Common myeloid progenitor, CD34-positive (primary cell): ENCODE measurements at regions not wholly inside any gene's neighbourhood (a gene's known extent, or its start where the extent isn't known, plus 50 kb on each side); places are given as distances from the start of the nearest gene placed in this dataset.

Source experiments
- CTCF ChIA-PET: fragments of 350-600 bp; sonication (Branson Sonifier 250); formaldehyde crosslinking; loops from one replicate; lab custom pipeline; 2021; ENCODE audit warnings: antibody characterized with exemption; lab: Charles Lee
- POLR2A ChIA-PET: fragments of 350-600 bp; sonication (Branson Sonifier 250); formaldehyde crosslinking; loops from one replicate; lab custom pipeline; 2021; ENCODE audit warnings: antibody characterized with exemption; lab: Charles Lee
- DNase-seq, 3 donors: peaks; one replicate each; pipeline versions ENCODE4 v3.0.0 to v3.0.0-alpha.2; 2013
- H3K27ac ChIP-seq, 2 experiments: 1 replicate in 1 of 2; 2 replicates in 1 of 2; pipeline ENCODE4 v1.7.0; 2013; ENCODE audit warnings: inconsistent platforms in 2 of 2, low read length in 2 of 2, mild to moderate bottlenecking in 2 of 2, low read depth in 1 of 2, moderate library complexity in 1 of 2; ENCODE audit not compliant: severe bottlenecking in 2 of 2, insufficient read depth in 1 of 2, poor library complexity in 1 of 2
- H3K27me3 ChIP-seq, 5 experiments: replicated peaks in 2 of 5; 1 replicate in 3 of 5; 2 replicates in 2 of 5; pipeline versions ENCODE4 v1.6.1 to v1.7.0; 2013; ENCODE audit warnings: low read length in 4 of 5, mild to moderate bottlenecking in 2 of 5, moderate library complexity in 2 of 5, inconsistent platforms in 1 of 5; ENCODE audit not compliant: insufficient read depth in 5 of 5, control insufficient read depth in 4 of 5
- H3K36me3 ChIP-seq, 4 experiments: 1 replicate in 2 of 4; 2 replicates in 2 of 4; pipeline versions ENCODE4 v1.6.1 to v1.7.0; 2013; ENCODE audit warnings: low read length in 3 of 4, control low read depth in 1 of 4, mild to moderate bottlenecking in 1 of 4; ENCODE audit not compliant: control insufficient read depth in 4 of 4, insufficient read depth in 4 of 4
- H3K4me1 ChIP-seq, 4 experiments: 1 replicate in 3 of 4; 2 replicates in 1 of 4; pipeline versions ENCODE4 v1.6.1 to v1.7.1; 2013; ENCODE audit warnings: low read length in 3 of 4, mild to moderate bottlenecking in 3 of 4, control low read depth in 1 of 4, inconsistent platforms in 1 of 4, moderate library complexity in 1 of 4; ENCODE audit not compliant: control insufficient read depth in 4 of 4, insufficient read depth in 4 of 4; ENCODE audit errors: control extremely low read depth in 1 of 4
- H3K4me3 ChIP-seq, 7 experiments: 1 replicate in 4 of 7; 2 replicates in 3 of 7; pipeline versions ENCODE4 v1.5.1 to v1.7.0; 2013; ENCODE audit warnings: mild to moderate bottlenecking in 7 of 7, low read length in 6 of 7, moderate library complexity in 6 of 7, inconsistent platforms in 2 of 7, low read depth in 2 of 7, control low read depth in 1 of 7; ENCODE audit not compliant: insufficient read depth in 4 of 7, control insufficient read depth in 1 of 7; ENCODE audit errors: extremely low read depth in 1 of 7
- H3K9me3 ChIP-seq, 5 experiments: 1 replicate in 4 of 5; 2 replicates in 1 of 5; pipeline versions ENCODE4 v1.6.1 to v1.7.1; 2013; ENCODE audit warnings: low read length in 4 of 5, mild to moderate bottlenecking in 2 of 5, inconsistent platforms in 1 of 5, low read depth in 1 of 5, moderate library complexity in 1 of 5; ENCODE audit not compliant: control insufficient read depth in 4 of 5, insufficient read depth in 2 of 5; ENCODE audit errors: control extremely low read depth in 1 of 5
- WGBS: methylation state at CpG from one replicate; pipeline ENCODE4 v1.1.5; 2013; ENCODE audit not compliant: insufficient coverage; 5-methylcytosine and 5-hydroxymethylcytosine counted together

DNA sequence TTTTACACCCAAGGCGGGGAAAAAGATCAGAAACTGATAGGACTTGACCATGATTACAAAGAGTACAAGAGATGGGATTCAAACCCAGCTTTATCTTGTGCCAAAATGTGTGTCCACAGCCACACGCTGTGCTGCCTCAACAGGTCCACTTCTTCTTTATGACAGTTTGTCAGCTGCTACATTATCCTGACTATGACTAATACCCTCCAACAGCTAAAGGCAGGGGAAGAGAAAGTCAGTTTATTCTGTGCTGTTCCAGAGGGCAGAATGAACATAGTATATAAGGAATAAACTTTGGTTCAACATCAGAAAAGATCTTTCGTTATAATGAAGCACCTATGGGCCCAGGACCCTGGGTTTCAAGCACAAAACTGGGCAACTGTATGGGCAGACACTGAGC is 668.2 kb upstream of the TENM4 start:
- Histone ChIP-seq H3K27ac (no peak overlapping the region), H3K9me3 (no peaks in the 10 kb centered on the region), H3K36me3 (no peaks in the 10 kb centered on the region), H3K27me3 (no peaks in the 10 kb centered on the region), H3K4me3 (no peak overlapping the region), H3K4me1 (no peaks in the 10 kb centered on the region)
- POLR2A ChIA-PET, result no interaction called here
- CTCF ChIA-PET, result no interaction called here
- no peak for DNase-seq
- 100% methylated on average over 1 of the region's 3 CpGs for WGBS

DNA sequence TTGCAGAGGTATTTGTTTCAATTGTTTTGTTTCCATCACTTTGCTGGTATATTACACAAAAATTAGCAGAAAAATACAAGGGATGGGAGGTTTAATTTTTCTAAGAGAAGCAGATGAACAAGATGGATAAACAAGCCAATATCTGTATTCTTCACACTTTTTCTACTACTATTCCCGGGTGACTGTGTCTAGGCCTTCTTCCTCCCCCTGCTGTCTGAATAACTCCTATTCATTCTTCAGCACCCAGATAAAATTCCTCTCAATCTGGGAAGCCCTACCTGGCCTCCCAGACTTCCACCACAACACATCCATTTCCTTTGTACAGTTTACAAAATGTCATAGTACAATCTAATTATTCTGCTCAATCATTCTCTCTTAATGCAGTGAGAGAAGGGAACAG is 666.6 kb upstream of the TENM4 start:
- WGBS, result 88% methylated on average over 1 of the region's 1 CpG
- ChIA-PET POLR2A (no interaction called here), CTCF (no interaction called here)
- Histone ChIP-seq H3K27me3 (no peaks in the 10 kb centered on the region), H3K27ac (no peak overlapping the region), H3K36me3 (no peaks in the 10 kb centered on the region), H3K4me3 (no peak overlapping the region), H3K4me1 (no peaks in the 10 kb centered on the region), H3K9me3 (no peaks in the 10 kb centered on the region)
- DNase-seq, result no peak

DNA sequence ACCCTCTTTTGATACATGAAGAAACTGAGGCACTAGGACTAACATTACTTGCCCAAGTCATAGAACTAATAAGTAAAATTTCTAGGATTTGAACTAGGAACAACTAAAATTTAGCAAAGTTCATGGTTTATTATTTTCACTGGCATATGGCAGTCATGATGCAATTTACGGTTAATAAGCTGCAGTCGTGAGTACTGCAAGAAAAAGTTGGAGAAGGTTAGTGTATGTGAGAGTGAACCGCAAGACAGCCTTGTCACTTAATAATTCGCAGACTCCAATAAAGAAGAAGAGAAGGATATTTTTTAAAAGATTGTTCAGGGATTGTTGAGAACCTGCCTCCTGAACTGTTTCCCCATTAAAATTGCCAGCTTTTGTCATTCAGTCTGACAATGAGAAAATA is 663.4 kb upstream of the TENM4 start:
- Histone ChIP-seq H3K4me1 (no peaks in the 10 kb centered on the region), H3K27me3 (no peaks in the 10 kb centered on the region), H3K27ac (no peak overlapping the region), H3K36me3 (no peaks in the 10 kb centered on the region), H3K4me3 (no peak overlapping the region), H3K9me3 (no peaks in the 10 kb centered on the region)
- WGBS, result 92% methylated on average over 2 of the region's 4 CpGs
- POLR2A ChIA-PET, result no interaction called here
- CTCF ChIA-PET, result interaction anchor here (1.2 kb wide), 1 partner anchor 10 kb away, joined by 3 read pairs; no protein-coding TSS in a partner anchor
- DNase-seq, result no peak

DNA sequence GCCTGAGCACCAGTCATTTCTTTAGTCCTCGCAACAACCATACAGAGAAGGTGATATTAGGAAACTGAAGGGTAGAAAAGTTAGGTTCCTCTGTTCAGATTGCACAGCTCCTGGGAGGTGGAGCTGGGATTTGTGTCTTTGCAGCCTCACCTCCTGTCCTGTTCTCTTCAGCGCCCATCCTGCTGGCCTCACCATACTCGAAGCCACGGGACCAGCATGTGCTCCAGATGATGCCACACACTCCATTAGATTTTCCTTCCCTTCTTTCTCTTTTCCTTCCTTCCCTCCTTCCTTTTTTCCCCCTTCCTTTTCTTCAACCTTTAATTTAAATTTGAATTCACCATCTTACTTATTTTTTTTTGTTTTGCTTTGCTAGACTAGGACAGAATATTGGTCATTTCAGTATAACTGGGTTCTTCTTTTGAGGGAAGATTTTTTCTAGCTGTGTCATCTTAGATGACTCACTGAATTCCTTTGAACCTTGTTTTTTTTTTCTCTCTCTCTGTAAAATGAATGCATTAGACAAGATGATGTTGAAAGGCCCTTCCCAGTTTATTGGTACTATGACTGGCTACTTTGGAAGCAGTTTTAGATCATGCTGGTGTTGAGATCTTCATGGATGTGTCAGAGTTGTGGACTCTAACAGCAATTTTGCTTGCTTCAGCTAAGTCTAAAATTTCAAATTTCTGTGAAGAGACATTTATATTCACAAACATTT is 662.5 kb upstream of the TENM4 start:
- CTCF ChIA-PET, result no interaction called here
- Histone ChIP-seq H3K36me3 (no peaks in the 10 kb centered on the region), H3K4me1 (no peaks in the 10 kb centered on the region), H3K27me3 (no peaks in the 10 kb centered on the region), H3K27ac (no peak overlapping the region), H3K4me3 (no peak overlapping the region), H3K9me3 (peaks cover 0 to 3% (median 0%) of the 10 kb centered on the region in 5 experiments)
- WGBS, result 97% methylated on average over 3 of the region's 4 CpGs
- POLR2A ChIA-PET, result no interaction called here
- DNase-seq, result no peak

DNA sequence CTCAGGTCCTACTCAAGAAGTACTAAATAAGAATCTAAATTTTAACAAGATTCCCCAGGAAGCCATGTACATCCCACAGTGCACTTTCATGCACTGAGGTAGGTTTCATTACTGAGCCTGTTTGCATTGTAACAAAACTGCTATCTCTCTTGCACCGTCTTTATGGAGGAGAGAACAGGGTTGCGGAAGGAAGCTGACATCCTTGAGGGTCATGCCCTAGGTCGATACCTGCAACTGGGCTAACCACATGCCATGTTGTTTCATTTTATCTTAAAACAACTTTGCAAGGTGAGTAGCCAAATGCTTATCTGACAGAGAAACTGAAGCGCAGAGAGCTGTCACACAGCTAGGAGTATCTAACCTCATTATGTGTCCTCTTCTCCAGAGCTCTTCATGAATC is 656.3 kb upstream of the TENM4 start:
- H3K36me3 ChIP-seq, result no peaks in the 10 kb centered on the region
- no peaks in the 10 kb centered on the region for H3K4me1 ChIP-seq
- ChIA-PET POLR2A (no interaction called here), CTCF (no interaction called here)
- DNase-seq, result no peak
- 95% methylated on average over 3 of the region's 4 CpGs for WGBS
- no peaks in the 10 kb centered on the region for H3K27me3 ChIP-seq
- no peak overlapping the region for H3K4me3 ChIP-seq
- peaks cover 0 to 3% (median 0%) of the 10 kb centered on the region in 5 experiments for H3K9me3 ChIP-seq
- H3K27ac ChIP-seq, result no peak overlapping the region

DNA sequence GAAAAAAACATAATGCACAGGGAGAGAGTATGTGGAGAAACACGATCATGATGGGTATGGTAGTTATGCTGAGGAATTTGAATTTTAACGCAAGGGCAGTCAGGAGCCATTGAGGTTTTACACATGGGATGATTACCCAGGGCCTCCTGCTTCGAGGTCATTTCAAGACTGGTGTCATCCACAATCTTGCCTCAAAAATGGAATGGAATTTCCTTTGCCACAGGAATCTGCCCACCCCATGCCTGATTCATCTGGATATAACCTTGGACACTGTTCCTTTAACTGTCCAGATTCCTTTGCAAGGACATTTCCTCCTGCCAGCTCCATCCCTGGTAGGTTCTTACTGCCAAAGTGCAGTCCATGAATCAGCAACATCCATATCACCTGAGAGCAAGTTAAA is 655.9 kb upstream of the TENM4 start:
- Histone ChIP-seq H3K27ac (no peak overlapping the region), H3K4me3 (no peak overlapping the region), H3K27me3 (no peaks in the 10 kb centered on the region), H3K4me1 (no peaks in the 10 kb centered on the region), H3K36me3 (no peaks in the 10 kb centered on the region), H3K9me3 (peaks cover 0 to 3% (median 0%) of the 10 kb centered on the region in 5 experiments)
- POLR2A ChIA-PET, result no interaction called here
- CTCF ChIA-PET, result no interaction called here
- no peak for DNase-seq
- 93% methylated on average over 3 of the region's 3 CpGs for WGBS

DNA sequence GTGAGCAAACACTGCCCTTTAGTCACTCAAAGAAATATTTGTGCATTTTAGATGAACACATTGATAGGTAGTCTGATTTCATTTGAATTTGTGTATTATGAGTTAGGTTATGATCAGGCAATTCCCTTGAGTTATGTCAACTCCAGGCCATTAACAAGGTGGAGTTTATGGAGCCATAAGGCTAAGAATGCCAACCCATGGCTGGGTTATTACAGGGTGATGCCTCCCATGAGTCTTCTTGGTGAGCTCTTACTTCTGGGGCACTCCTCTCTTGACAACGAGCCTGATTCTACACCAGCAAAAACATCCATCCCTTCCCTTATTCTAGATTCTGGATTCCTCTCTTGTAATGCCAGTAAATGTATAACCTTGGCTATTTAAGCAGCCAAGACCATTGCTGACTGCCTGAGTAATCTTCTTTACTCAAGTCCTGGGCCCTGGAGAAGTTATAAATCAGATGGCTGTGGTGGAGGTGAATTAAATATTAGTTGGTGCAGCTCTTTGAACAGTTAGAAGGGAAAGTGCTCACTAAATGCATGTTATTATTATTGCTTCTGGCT is 645.7 kb upstream of the TENM4 start:
- no CpG with 5 or more reads among the region's 1 CpG for WGBS
- H3K27me3 ChIP-seq, result no peaks in the 10 kb centered on the region

More for the DNA sequence above, 645.7 kb upstream of the TENM4 start:
- Histone ChIP-seq H3K36me3 (no peaks in the 10 kb centered on the region), H3K9me3 (no peaks in the 10 kb centered on the region), H3K4me1 (no peaks in the 10 kb centered on the region), H3K4me3 (no peak overlapping the region), H3K27ac (no peak overlapping the region)
- CTCF ChIA-PET, result no interaction called here
- DNase-seq, result no peak
- POLR2A ChIA-PET, result no interaction called here
